ENCODE measurements at regions not wholly inside any gene's neighbourhood (a gene's known extent, or its start where the extent isn't known, plus 50 kb on each side); places are given as distances from the start of the nearest gene placed in this dataset.

DNA sequence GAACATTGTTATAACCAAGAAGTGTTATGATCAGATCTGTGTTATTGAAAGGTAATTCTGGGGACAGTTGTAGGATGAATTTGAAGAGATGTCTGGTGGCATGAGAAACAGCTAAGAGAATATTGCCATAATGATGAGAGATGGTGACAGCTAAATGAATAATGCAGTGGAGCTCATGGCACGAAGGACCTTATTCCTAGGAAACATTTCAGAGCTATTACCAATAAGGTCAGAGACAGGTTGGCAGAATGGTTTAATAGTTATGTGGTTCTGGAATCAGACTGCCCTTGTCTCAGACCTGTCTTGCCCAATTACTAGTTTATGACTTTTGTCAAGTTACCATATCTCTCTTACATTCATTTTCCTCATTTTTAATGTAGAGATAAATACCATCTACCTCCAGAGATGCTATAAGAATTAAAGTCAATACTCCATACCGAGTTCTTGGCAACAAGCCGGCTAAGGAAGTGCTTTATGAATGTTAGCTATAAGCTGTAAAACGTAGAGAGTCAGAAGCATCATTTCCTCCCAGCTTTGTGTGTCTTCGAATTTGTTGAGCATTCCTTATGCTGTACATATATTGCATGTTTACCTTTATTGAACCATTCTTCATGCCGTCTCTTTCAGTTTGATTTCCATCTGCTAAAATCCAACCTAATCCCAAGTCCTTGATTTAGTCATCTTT lies 73.6 kb upstream of the COL5A2 start:
- no peak overlapping the region for H3K4me3 ChIP-seq
- peaks cover 3 to 11% of the 10 kb centered on the region in 2 donors for H3K4me1 ChIP-seq
- no peaks in the 10 kb centered on the region for H3K27me3 ChIP-seq
- ATAC-seq (no peak), DNase-seq (peak in 1 of 4 donors; percentile 25)
- H3K36me3 ChIP-seq: no peaks in the 10 kb centered on the region
- TF ChIP-seq CTCF (IDR thresholded peaks at IDR 0.05): no peak
- no peak overlapping the region for H3K27ac ChIP-seq
- no peaks in the 10 kb centered on the region for H3K9me3 ChIP-seq
- intact Hi-C loops (cut with DNase I): no loop called here

DNA sequence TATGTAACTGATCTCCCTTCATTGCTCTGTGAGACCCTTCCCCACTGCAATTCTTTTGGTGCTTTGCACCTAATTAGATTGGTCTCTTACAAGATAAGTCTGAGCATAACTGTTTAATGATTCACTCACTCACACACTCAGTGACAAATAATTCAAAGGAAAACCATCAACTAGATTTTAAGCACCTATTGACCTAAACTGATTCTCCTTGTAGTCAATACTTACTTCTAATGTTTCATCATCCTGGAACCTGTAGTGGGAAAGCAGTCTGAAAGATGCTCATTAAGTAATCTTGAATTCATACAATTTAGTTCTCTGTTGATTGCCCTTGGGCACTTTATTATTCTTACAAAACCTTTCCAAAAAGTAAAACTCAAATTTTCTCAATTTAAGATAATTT lies 74.3 kb upstream of the COL5A2 start:
- intact Hi-C loops (cut with DNase I): no loop called here
- DNase-seq (no peak), ATAC-seq (no peak)
- Histone ChIP-seq H3K4me3 (no peak overlapping the region), H3K27me3 (no peaks in the 10 kb centered on the region), H3K9me3 (no peaks in the 10 kb centered on the region), H3K36me3 (no peaks in the 10 kb centered on the region), H3K27ac (peak overlapping the region in 1 of 2 donors; percentile 13), H3K4me1 (peaks cover 3 to 11% of the 10 kb centered on the region in 2 donors)
- TF ChIP-seq CTCF (IDR thresholded peaks at IDR 0.05): no peak

DNA sequence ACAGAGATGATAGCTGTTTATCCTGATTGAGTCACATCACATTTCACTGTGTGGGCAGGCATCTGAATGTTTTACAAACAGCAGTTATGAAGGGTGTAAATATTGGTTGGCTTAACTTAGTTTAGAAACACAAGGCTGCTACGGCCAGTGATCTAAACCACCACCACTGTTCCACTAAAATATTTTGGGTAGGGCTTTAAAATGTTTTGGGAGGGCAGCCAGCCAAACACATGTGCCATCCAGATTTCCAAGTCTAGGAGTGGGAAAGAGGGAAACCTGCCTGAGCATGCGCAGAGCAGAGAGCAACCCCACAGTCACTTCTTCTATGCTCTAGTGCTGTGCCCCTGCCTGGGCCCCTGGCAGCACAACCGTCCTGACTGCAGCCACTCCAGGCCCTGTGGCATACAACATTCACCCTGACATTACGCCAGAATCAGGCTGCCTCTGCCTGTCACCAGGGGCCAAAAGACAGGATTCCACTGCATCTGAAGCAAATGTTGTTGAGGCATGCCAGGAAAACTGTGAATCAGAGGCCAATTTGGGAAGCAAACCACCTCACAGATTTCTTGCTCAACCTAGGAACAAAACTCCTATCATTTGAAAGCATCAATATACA lies 74.8 kb upstream of the COL5A2 start:
- no peak for TF ChIP-seq CTCF (IDR thresholded peaks at IDR 0.05)
- no peaks in the 10 kb centered on the region for H3K9me3 ChIP-seq
- peak; percentile 22 for ATAC-seq
- intact Hi-C loops (cut with DNase I): no loop called here
- H3K27me3 ChIP-seq: no peaks in the 10 kb centered on the region
- peak in 3 of 4 donors; percentile 28 to 32 (median 31) for DNase-seq
- H3K4me1 ChIP-seq: peaks cover 3 to 11% of the 10 kb centered on the region in 2 donors
- no peaks in the 10 kb centered on the region for H3K36me3 ChIP-seq
- no peak overlapping the region for H3K4me3 ChIP-seq
- H3K27ac ChIP-seq: peak overlapping the region in 1 of 2 donors; percentile 13

DNA sequence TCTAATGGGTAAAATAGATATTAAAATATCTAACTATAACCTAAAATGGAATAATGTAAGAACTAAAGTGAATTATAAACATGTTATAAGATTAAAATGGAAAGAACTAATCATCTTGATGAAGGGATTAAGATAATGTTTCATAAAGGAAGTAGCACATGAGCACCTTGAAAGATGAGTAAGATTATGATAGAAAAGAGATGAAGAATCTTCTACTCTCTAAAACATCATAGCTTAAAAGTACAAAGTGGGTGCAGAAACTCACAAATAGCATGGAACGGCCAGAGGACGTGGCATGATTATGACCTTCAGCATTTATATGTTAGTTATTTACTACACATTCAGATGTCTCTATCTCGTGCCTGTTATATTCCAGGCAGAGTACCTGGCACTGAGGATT lies 76.2 kb upstream of the COL5A2 start:
- no peak overlapping the region for H3K4me3 ChIP-seq
- no peaks in the 10 kb centered on the region for H3K36me3 ChIP-seq
- H3K9me3 ChIP-seq: no peaks in the 10 kb centered on the region
- H3K4me1 ChIP-seq: peaks cover 3 to 7% of the 10 kb centered on the region in 2 donors
- intact Hi-C loops (cut with DNase I): no loop called here
- no peak overlapping the region for H3K27ac ChIP-seq
- H3K27me3 ChIP-seq: no peaks in the 10 kb centered on the region
- no peak for ATAC-seq
- no peak for TF ChIP-seq CTCF (IDR thresholded peaks at IDR 0.05)
- no peak for DNase-seq

GRCh38 chr2:189258616-189259365 lies 79.2 kb upstream of the COL5A2 start:
- DNase-seq: no peak
- Histone ChIP-seq H3K4me1 (peaks cover 3 to 7% of the 10 kb centered on the region in 2 donors), H3K27me3 (no peaks in the 10 kb centered on the region), H3K27ac (peak overlapping the region in 1 of 2 donors; percentile 33), H3K4me3 (no peak overlapping the region), H3K36me3 (no peaks in the 10 kb centered on the region), H3K9me3 (no peaks in the 10 kb centered on the region)
- intact Hi-C loops (cut with DNase I): no loop called here
- no peak for ATAC-seq
- TF ChIP-seq CTCF (IDR thresholded peaks at IDR 0.05): no peak

Measured in left lung (tissue), 4 donors.